HepG2 (cell line): ENCODE measurements at regions not wholly inside any gene's neighbourhood (a gene's known extent, or its start where the extent isn't known, plus 50 kb on each side); places are given as distances from the start of the nearest gene placed in this dataset.

ENCODE experiments used
- ATAC-seq: fragments of 200-7000 bp; cut with Tn5 transposase; 3 replicates; pipeline ENCODE4 v1.9.1; 2020; ENCODE audit warnings: mild to moderate bottlenecking, moderate library complexity
- BruUV-seq: library from RNA; stranded (reverse); fragments of 400-500 nt; replicated peaks from 2 replicates; lab custom pipeline; 2021; lab: Mats Ljungman, UMichigan
- CTCF ChIA-PET: fragments of 300-600 bp; formaldehyde crosslinking; extraction: SDS; loops from one replicate; lab custom pipeline; 2021; ENCODE audit warnings: low total read pairs, inconsistent platforms, low intra/inter-chr PET ratio; lab: Yijun Ruan, JAX
- POLR2A ChIA-PET: fragments of 350-600 bp; sonication (Branson Sonifier 250); formaldehyde crosslinking; loops from one replicate; lab custom pipeline; 2020; ENCODE audit warnings: antibody characterized with exemption, inconsistent platforms; lab: Yijun Ruan, JAX
- DNase-seq: peaks from one replicate; pipeline ENCODE4 v3.0.0-alpha.2; 2015; ENCODE audit warnings: low spot score
- FAIRE-seq: peaks from 3 replicates; lab custom pipeline; 2011; peaks lifted over from hg19 to GRCh38; lab: Jason Lieb, UNC
- H2AFZ ChIP-seq: one replicate; pipeline ENCODE4 v1.6.1; 2011; ENCODE audit warnings: low read length, inconsistent platforms
- H3K27ac ChIP-seq: fragments of 300-600 bp; 3 replicates; pipeline ENCODE4 v1.8.0; 2011; ENCODE audit warnings: mixed run types, mild to moderate bottlenecking, mixed read lengths, low read length, inconsistent platforms; ENCODE audit not compliant: insufficient read depth; ENCODE audit errors: extremely low read length
- H3K27me3 ChIP-seq, 2 experiments: fragments of 200-600 bp in 1 of 2; 2 replicates in 1 of 2; 3 replicates in 1 of 2; pipeline versions ENCODE4 v1.6.0 to v1.8.0; 2011; ENCODE audit warnings: low read length in 2 of 2, mild to moderate bottlenecking in 2 of 2, moderate library complexity in 2 of 2, inconsistent platforms in 1 of 2; ENCODE audit not compliant: insufficient read depth in 2 of 2, control insufficient read depth in 1 of 2
- H3K36me3 ChIP-seq, 2 experiments: fragments of 200-600 bp in 1 of 2; replicated peaks in 1 of 2; 2 replicates in 1 of 2; 3 replicates in 1 of 2; pipeline versions ENCODE4 v1.5.1 to v1.8.0; 2011; ENCODE audit warnings: low read length in 2 of 2, inconsistent platforms in 1 of 2; ENCODE audit not compliant: insufficient read depth in 2 of 2, control insufficient read depth in 1 of 2
- H3K4me1 ChIP-seq: 2 replicates; pipeline ENCODE4 v1.5.1; 2012; ENCODE audit warnings: low read length, inconsistent platforms; ENCODE audit not compliant: insufficient read depth
- H3K4me2 ChIP-seq: 2 replicates; pipeline ENCODE4 v1.6.0; 2011; ENCODE audit warnings: low read depth, low read length, inconsistent platforms
- H3K4me3 ChIP-seq, 3 experiments: fragments of 200-600 bp in 1 of 3; sonication (generic), shearing (Covaris generic) in 1 of 3; replicated peaks in 1 of 3; 2 replicates each; pipeline ENCODE4 v1.5.1; 2011 to 2016; ENCODE audit warnings: low read length in 3 of 3, inconsistent platforms in 2 of 3, low read depth in 2 of 3, mild to moderate bottlenecking in 2 of 3, control low read depth in 1 of 3, mixed read lengths in 1 of 3; ENCODE audit not compliant: insufficient read depth in 1 of 3
- H3K79me2 ChIP-seq: one replicate; pipeline ENCODE4 v1.6.1; 2011; ENCODE audit warnings: low read length, inconsistent platforms; ENCODE audit not compliant: insufficient read depth
- H3K9ac ChIP-seq: 2 replicates; pipeline ENCODE4 v1.6.0; 2011; ENCODE audit warnings: mild to moderate bottlenecking, low read depth, low read length, inconsistent platforms; ENCODE audit not compliant: insufficient read depth
- H3K9me3 ChIP-seq: 2 replicates; pipeline ENCODE4 v1.5.1; 2012; ENCODE audit warnings: mild to moderate bottlenecking, low read length
- H4K20me1 ChIP-seq: 2 replicates; pipeline ENCODE4 v1.6.0; 2011; ENCODE audit warnings: inconsistent platforms, mild to moderate bottlenecking, low read length, moderate library complexity; ENCODE audit not compliant: insufficient read depth
- AHR ChIP-seq: IDR thresholded peaks from 2 replicates; pipeline ENCODE4 v1.6.1; 2018; ENCODE audit warnings: missing genetic modification reagents, missing compliant biosample characterization
- ARNT2 ChIP-seq: sonication (generic); formaldehyde crosslinking; IDR thresholded peaks from 2 replicates; pipeline ENCODE4 v1.8.0; 2022; ENCODE audit warnings: mild to moderate bottlenecking, low read depth, missing genetic modification reagents, moderate library complexity
- CCAR2 ChIP-seq: fragments of 200-400 bp; formaldehyde crosslinking; optimal IDR thresholded peaks from 2 replicates; pipeline ENCODE3; 2018; ENCODE audit warnings: low read depth, mild to moderate bottlenecking, low read length, moderate library complexity
- ETS1 ChIP-seq: sonication (generic); formaldehyde crosslinking; IDR thresholded peaks from 2 replicates; pipeline ENCODE4 v1.4.0; 2020; ENCODE audit warnings: missing genetic modification reagents
- MBD4 ChIP-seq: IDR thresholded peaks from 2 replicates; pipeline ENCODE4 v1.6.1; 2012; ENCODE audit warnings: low read length, inconsistent platforms, borderline replicate concordance
- REPIN1 ChIP-seq: sonication (generic); formaldehyde crosslinking; IDR thresholded peaks from 2 replicates; pipeline ENCODE4 v1.8.0; 2022; ENCODE audit warnings: missing genetic modification reagents, low read depth, mild to moderate bottlenecking, borderline replicate concordance
- SNAPC5 ChIP-seq: sonication (generic); formaldehyde crosslinking; IDR thresholded peaks from 2 replicates; pipeline ENCODE4 v1.8.1; 2023; ENCODE audit warnings: mild to moderate bottlenecking, missing genetic modification reagents, borderline replicate concordance
- WIZ ChIP-seq: sonication (generic); formaldehyde crosslinking; IDR thresholded peaks from 2 replicates; pipeline ENCODE4 v1.5.1; 2020; ENCODE audit warnings: mild to moderate bottlenecking, missing genetic modification reagents
- ZNF251 ChIP-seq: sonication (generic); formaldehyde crosslinking; IDR thresholded peaks from 2 replicates; pipeline ENCODE4 v1.9.0; 2021; ENCODE audit warnings: mild to moderate bottlenecking, missing genetic modification reagents
- ZNF256 ChIP-seq: sonication (generic); formaldehyde crosslinking; conservative IDR thresholded peaks from 2 replicates; pipeline ENCODE4 v1.4.0; 2020; ENCODE audit warnings: missing genetic modification reagents
- ZNF468 ChIP-seq: sonication (generic); formaldehyde crosslinking; IDR thresholded peaks from 2 replicates; pipeline ENCODE4 v1.8.0; 2022; ENCODE audit warnings: mild to moderate bottlenecking, moderate library complexity, missing genetic modification reagents
- WGBS: methylation state at CpG from one replicate; pipeline ENCODE4 v1.1.6; 2017; ENCODE audit warnings: low lambda C conversion rate; 5-methylcytosine and 5-hydroxymethylcytosine counted together
- in situ Hi-C: cut with HindIII; loops from 2 replicates; pipeline ENCODE4 v1.10.0; 2017; ENCODE audit warnings: low pct_unique_long_range_greater_than_20kb; ENCODE audit not compliant: extremely low pct_ligation_motif_present
- intact Hi-C: fragments of 100-400 bp; cut with micrococcal nuclease; formaldehyde crosslinking; loops from one replicate; pipeline ENCODE4 v1.10.0; 2022; ENCODE audit not compliant: unreplicated experiment
- TF ChIP-seq, protein P1 (sequence below): sonication (generic); formaldehyde crosslinking; IDR thresholded peaks from 2 replicates; pipeline ENCODE4 v1.4.0; 2020; ENCODE audit warnings: missing genetic modification reagents, mild to moderate bottlenecking, borderline replicate concordance
- TF ChIP-seq, protein P2 (sequence below), 2 experiments: fragments of 450-650 bp in 1 of 2; sonication (generic) in 1 of 2; formaldehyde crosslinking; IDR thresholded peaks; 2 replicates each; pipeline versions ENCODE4 v1.5.0 to v1.8.0; 2020 to 2022; ENCODE audit warnings: mild to moderate bottlenecking in 1 of 2, missing genetic modification reagents in 1 of 2
- TF ChIP-seq, protein P3 (sequence below): sonication (generic); formaldehyde crosslinking; IDR thresholded peaks from one replicate; pipeline ENCODE4 v1.5.1; 2020; ENCODE audit warnings: mild to moderate bottlenecking, missing genetic modification reagents; ENCODE audit errors: not compliant biosample characterization

GRCh38 chr5:116730706-116731105, 156.1 kb upstream of the SEMA6A start:
- Histone ChIP-seq H3K36me3 (no peaks in the 10 kb centered on the region), H3K27ac (no peak overlapping the region), H2AFZ (no peak overlapping the region), H3K4me1 (no peaks in the 10 kb centered on the region), H3K9ac (no peak overlapping the region), H3K27me3 (peaks cover 0 to 27% of the 10 kb centered on the region in 2 experiments; a peak in 2 of 5 replicates), H4K20me1 (no peaks in the 10 kb centered on the region), H3K79me2 (no peaks in the 10 kb centered on the region), H3K4me3 (no peak overlapping the region), H3K4me2 (no peak overlapping the region), H3K9me3 (no peaks in the 10 kb centered on the region)
- CTCF ChIA-PET = no interaction called here
- no peak for FAIRE-seq
- DNase-seq = no peak
- POLR2A ChIA-PET = no interaction called here
- WGBS = 23% methylated on average over 5 of the region's 5 CpGs
- in situ Hi-C loops = no loop called here
- intact Hi-C loops = no loop called here
- ATAC-seq = no peak
- no TSS peak for BruUV-seq
- no peak for TF ChIP-seq ETS1 (CRISPR knock-in tag)
- TF ChIP-seq, protein P1, sequence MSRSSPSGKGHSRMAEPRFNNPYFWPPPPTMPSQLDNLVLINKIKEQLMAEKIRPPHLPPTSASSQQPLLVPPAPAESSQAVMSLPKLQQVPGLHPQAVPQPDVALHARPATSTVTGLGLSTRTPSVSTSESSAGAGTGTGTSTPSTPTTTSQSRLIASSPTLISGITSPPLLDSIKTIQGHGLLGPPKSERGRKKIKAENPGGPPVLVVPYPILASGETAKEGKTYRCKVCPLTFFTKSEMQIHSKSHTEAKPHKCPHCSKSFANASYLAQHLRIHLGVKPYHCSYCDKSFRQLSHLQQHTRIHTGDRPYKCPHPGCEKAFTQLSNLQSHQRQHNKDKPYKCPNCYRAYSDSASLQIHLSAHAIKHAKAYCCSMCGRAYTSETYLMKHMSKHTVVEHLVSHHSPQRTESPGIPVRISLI = no peak
- no peak for TF ChIP-seq AHR
- TF ChIP-seq SNAPC5 = no peak
- no peak for TF ChIP-seq ZNF468 (CRISPR knock-in tag)
- TF ChIP-seq MBD4 = no peak
- no peak for TF ChIP-seq CCAR2
- no peak for TF ChIP-seq ZNF251 (CRISPR knock-in tag)
- no peak for TF ChIP-seq ZNF256 (CRISPR knock-in tag)
- TF ChIP-seq, protein P2, sequence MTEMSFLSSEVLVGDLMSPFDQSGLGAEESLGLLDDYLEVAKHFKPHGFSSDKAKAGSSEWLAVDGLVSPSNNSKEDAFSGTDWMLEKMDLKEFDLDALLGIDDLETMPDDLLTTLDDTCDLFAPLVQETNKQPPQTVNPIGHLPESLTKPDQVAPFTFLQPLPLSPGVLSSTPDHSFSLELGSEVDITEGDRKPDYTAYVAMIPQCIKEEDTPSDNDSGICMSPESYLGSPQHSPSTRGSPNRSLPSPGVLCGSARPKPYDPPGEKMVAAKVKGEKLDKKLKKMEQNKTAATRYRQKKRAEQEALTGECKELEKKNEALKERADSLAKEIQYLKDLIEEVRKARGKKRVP (CRISPR knock-in tag; IDR thresholded peaks at IDR 0.05) = no peak
- TF ChIP-seq REPIN1 (CRISPR knock-in tag) = no peak
- no peak for TF ChIP-seq WIZ (CRISPR knock-in tag)
- no peak for TF ChIP-seq ARNT2 (CRISPR knock-in tag)
- TF ChIP-seq, protein P3, sequence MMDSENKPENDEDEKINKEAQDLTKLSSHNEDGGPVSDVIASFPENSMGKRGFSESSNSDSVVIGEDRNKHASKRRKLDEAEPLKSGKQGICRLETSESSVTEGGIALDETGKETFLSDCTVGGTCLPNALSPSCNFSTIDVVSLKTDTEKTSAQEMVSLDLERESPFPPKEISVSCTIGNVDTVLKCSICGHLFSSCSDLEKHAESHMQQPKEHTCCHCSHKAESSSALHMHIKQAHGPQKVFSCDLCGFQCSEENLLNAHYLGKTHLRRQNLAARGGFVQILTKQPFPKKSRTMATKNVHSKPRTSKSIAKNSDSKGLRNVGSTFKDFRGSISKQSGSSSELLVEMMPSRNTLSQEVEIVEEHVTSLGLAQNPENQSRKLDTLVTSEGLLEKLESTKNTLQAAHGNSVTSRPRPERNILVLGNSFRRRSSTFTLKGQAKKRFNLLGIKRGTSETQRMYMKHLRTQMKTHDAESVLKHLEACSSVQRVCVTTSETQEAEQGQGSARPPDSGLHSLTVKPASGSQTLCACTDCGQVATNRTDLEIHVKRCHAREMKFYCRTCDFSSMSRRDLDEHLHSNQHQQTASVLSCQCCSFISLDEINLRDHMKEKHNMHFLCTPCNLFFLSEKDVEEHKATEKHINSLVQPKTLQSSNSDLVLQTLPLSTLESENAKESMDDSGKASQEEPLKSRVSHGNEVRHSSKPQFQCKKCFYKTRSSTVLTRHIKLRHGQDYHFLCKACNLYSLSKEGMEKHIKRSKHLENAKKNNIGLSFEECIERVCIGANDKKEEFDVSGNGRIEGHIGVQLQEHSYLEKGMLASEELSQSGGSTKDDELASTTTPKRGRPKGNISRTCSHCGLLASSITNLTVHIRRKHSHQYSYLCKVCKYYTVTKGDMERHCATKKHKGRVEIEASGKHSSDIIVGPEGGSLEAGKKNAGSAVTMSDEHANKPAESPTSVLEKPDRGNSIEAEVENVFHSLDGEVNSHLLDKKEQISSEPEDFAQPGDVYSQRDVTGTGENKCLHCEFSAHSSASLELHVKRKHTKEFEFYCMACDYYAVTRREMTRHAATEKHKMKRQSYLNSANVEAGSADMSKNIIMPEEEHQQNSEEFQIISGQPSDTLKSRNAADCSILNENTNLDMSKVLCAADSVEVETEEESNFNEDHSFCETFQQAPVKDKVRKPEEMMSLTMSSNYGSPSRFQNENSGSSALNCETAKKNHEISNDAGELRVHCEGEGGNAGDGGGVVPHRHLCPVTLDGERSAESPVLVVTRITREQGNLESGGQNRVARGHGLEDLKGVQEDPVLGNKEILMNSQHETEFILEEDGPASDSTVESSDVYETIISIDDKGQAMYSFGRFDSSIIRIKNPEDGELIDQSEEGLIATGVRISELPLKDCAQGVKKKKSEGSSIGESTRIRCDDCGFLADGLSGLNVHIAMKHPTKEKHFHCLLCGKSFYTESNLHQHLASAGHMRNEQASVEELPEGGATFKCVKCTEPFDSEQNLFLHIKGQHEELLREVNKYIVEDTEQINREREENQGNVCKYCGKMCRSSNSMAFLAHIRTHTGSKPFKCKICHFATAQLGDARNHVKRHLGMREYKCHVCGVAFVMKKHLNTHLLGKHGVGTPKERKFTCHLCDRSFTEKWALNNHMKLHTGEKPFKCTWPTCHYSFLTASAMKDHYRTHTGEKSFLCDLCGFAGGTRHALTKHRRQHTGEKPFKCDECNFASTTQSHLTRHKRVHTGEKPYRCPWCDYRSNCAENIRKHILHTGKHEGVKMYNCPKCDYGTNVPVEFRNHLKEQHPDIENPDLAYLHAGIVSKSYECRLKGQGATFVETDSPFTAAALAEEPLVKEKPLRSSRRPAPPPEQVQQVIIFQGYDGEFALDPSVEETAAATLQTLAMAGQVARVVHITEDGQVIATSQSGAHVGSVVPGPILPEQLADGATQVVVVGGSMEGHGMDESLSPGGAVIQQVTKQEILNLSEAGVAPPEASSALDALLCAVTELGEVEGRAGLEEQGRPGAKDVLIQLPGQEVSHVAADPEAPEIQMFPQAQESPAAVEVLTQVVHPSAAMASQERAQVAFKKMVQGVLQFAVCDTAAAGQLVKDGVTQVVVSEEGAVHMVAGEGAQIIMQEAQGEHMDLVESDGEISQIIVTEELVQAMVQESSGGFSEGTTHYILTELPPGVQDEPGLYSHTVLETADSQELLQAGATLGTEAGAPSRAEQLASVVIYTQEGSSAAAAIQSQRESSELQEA = no peak
